Epithelial cell of esophagus (primary cell): ENCODE measurements at regions not wholly inside any gene's neighbourhood (a gene's known extent, or its start where the extent isn't known, plus 50 kb on each side); places are given as distances from the start of the nearest gene placed in this dataset.

ENCODE experiments used
- DNase-seq: peaks from one replicate; pipeline ENCODE4 v3.0.0; 2010; ENCODE audit warnings: low read depth
- H3K4me3 ChIP-seq: 2 replicates; pipeline ENCODE4 v1.5.1; 2011; ENCODE audit warnings: mild to moderate bottlenecking, low read length, control low read depth
- CTCF ChIP-seq: IDR thresholded peaks from 2 replicates; pipeline ENCODE4 v1.5.1; 2011; ENCODE audit warnings: low read depth, mild to moderate bottlenecking, low read length, control low read depth, inconsistent platforms; ENCODE audit not compliant: insufficient read depth; ENCODE audit errors: missing control alignments

DNA sequence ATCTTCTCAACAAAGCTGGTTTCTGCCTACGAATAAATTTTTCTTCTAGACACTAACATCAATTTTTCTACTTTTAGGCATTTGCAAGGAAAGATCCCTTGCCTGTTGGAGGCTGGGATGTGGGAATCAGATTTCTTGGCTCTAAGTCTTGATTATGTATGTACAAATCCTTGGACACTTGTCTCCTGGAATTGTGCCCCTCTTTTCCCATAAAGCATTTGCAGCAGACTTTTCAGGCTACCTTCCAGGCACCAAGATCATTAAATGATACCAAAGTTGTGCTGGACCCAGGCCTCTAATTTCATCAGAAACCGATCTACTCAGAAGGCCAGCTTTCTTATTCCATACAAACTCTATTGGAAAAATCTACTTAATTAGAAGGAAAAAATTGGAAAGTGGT, 339.5 kb upstream of the DIPK2B start:
- H3K4me3 ChIP-seq, result no peak overlapping the region
- no peak for TF ChIP-seq CTCF
- DNase-seq, result no peak

- TF ChIP-seq CTCF, result no peak
- H3K4me3 ChIP-seq, result no peak overlapping the region
- DNase-seq, result peak; percentile 72
Measured at GRCh38 chrX:45537936-45538335, 337.3 kb upstream of the DIPK2B start.

DNA sequence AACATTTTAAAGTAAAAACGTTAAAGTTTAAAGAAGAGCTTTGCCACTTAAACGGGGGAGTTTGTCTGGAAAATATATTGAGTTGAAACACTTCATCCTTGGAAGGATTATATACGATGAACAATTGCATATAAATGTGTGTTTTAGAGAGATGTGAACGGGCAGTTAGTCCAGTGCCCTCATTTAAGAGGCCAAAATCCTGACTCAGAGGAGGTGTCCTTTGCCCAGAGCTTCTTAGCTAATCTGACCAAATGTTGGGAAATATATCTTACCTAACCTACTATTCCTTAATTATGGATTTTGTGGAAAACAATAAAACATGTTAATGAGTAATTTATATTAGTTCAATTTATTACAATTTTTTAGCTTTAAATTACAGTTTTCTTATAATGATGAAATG, 327.2 kb upstream of the DIPK2B start:
- TF ChIP-seq CTCF, result no peak
- no peak overlapping the region for H3K4me3 ChIP-seq
- no peak for DNase-seq

DNA sequence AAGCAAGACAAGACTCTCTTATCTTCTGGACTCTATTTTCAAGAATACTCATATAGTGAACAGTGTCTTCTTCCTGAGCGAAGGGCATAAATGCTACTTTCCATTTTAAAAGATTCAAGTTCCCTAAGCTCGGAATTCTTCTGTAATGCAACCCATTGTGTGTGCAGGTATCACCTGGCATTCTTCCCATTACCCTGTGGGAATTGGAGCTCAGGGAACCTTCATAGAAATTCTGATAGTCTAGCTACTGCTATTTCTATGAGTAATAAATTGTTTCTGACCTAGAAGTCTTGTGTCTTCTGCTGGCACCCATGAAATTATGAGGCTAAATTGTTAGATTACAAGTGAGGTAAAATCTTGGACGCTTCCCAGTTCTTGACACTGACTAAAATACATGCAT, 324.1 kb upstream of the DIPK2B start:
- H3K4me3 ChIP-seq, result no peak overlapping the region
- TF ChIP-seq CTCF, result no peak
- DNase-seq, result peak; percentile 53

GRCh38 chrX:45524296-45524695, 323.6 kb upstream of the DIPK2B start:
- TF ChIP-seq CTCF, result no peak
- peak; percentile 50 for DNase-seq
- H3K4me3 ChIP-seq, result no peak overlapping the region

DNA sequence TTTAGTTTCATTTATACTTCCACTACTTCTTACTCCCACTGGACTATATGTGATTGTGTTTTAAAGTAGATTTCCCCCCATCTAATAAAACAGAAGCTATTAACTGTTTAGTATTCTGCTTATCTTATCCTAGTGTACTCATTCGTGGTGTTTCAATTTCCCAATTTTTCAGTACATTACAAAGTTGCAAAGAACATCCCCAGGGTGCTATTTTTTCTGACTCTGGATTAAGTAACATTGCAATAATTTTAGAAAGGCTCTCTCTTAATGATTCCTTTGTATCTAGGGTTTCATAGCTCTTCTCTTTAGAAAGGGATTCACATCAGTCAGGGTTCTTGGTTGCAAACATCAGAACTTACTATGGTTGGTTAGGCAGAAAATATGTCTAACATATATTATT, 317.9 kb upstream of the DIPK2B start:
- H3K4me3 ChIP-seq, result no peak overlapping the region
- TF ChIP-seq CTCF, result no peak
- no peak for DNase-seq

- peak; percentile 67 for DNase-seq
- no peak overlapping the region for H3K4me3 ChIP-seq
- TF ChIP-seq CTCF, result no peak
Measured at GRCh38 chrX:45517090-45517973, 316.7 kb upstream of the DIPK2B start.
